Kidney (tissue), 13 donors: ENCODE measurements at regions not wholly inside any gene's neighbourhood (a gene's known extent, or its start where the extent isn't known, plus 50 kb on each side); places are given as distances from the start of the nearest gene placed in this dataset.

Experiments used
- DNase-seq, 5 donors: peaks; one replicate each; pipeline ENCODE4 v3.0.0-alpha.2; 2013 to 2020
- FAIRE-seq: peaks from 2 replicates; lab custom pipeline; 2012; peaks lifted over from hg19 to GRCh38; lab: Jason Lieb, UNC
- H3K27ac ChIP-seq, 2 donors: one replicate each; pipeline ENCODE4 v1.7.0; 2013; ENCODE audit warnings: low read depth in 2 of 2, low read length in 2 of 2, inconsistent platforms in 1 of 2
- H3K27me3 ChIP-seq: one replicate; pipeline ENCODE4 v1.7.1; 2013; ENCODE audit warnings: low read length, inconsistent platforms; ENCODE audit not compliant: control insufficient read depth, insufficient read depth
- H3K36me3 ChIP-seq, 3 donors: one replicate each; pipeline versions ENCODE4 v1.7.0 to v1.7.1; 2013; ENCODE audit warnings: low read length in 3 of 3, control low read depth in 1 of 3, inconsistent platforms in 1 of 3; ENCODE audit not compliant: insufficient read depth in 3 of 3, control insufficient read depth in 2 of 3
- H3K4me1 ChIP-seq, 3 donors: one replicate each; pipeline versions ENCODE4 v1.7.0 to v1.7.1; 2013; ENCODE audit warnings: low read length in 3 of 3, inconsistent platforms in 1 of 3, low read depth in 1 of 3; ENCODE audit not compliant: control insufficient read depth in 2 of 3, insufficient read depth in 2 of 3
- H3K4me3 ChIP-seq, 3 donors: one replicate each; pipeline versions ENCODE4 v1.7.0 to v1.8.1; 2013; ENCODE audit warnings: low read length in 3 of 3, control low read depth in 1 of 3, inconsistent platforms in 1 of 3
- H3K9ac ChIP-seq, 3 donors: one replicate each; pipeline versions ENCODE4 v1.7.0 to v1.7.1; 2013; ENCODE audit warnings: low read length in 3 of 3, control low read depth in 1 of 3, inconsistent platforms in 1 of 3
- H3K9me3 ChIP-seq, 3 donors: one replicate each; pipeline versions ENCODE4 v1.7.0 to v1.7.1; 2013; ENCODE audit warnings: low read length in 3 of 3, control low read depth in 1 of 3, inconsistent platforms in 1 of 3; ENCODE audit not compliant: control insufficient read depth in 2 of 3, insufficient read depth in 1 of 3
- CTCF ChIP-seq: IDR thresholded peaks from 3 replicates; pipeline ENCODE4 v1.5.1; 2012; ENCODE audit warnings: mild to moderate bottlenecking, moderate library complexity, borderline replicate concordance; ENCODE audit not compliant: insufficient read depth; ENCODE audit errors: extremely low read depth
- intact Hi-C: fragments of 100-400 bp; cut with DNase I; formaldehyde crosslinking; loops from one replicate; pipeline ENCODE4 v1.11.1; 2022
- donor health status: control.
- donor health status: control.
- donor health status: control.
- donor health status: control.
- donor health status: control.
- donor health status: DM: yes; HTN: yes; CAD: no.
- donor health status: Normal renal cell carcinoma (clear cell type).

GRCh38 chr2:56104962-56105361 lies 78.8 kb upstream of the CCDC85A start:
- Histone ChIP-seq H3K9ac (no peak overlapping the region), H3K27ac (no peak overlapping the region), H3K27me3 (no peaks in the 10 kb centered on the region), H3K4me3 (no peak overlapping the region), H3K4me1 (no peaks in the 10 kb centered on the region), H3K9me3 (no peaks in the 10 kb centered on the region), H3K36me3 (no peaks in the 10 kb centered on the region)
- no peak for FAIRE-seq
- no peak for TF ChIP-seq CTCF
- intact Hi-C loops: no loop called here
- no peak for DNase-seq

- Histone ChIP-seq H3K9ac (no peak overlapping the region), H3K36me3 (no peaks in the 10 kb centered on the region), H3K27ac (no peak overlapping the region), H3K4me1 (no peaks in the 10 kb centered on the region), H3K9me3 (no peaks in the 10 kb centered on the region), H3K27me3 (no peaks in the 10 kb centered on the region), H3K4me3 (no peak overlapping the region)
- no peak for TF ChIP-seq CTCF
- DNase-seq: no peak
- intact Hi-C loops: no loop called here
- FAIRE-seq: no peak
Observed at GRCh38 chr2:56107502-56108220, 76.1 kb upstream of the CCDC85A start.

GRCh38 chr2:56108806-56109205 lies 75.0 kb upstream of the CCDC85A start:
- no peak for TF ChIP-seq CTCF

GRCh38 chr2:56109994-56110393 lies 73.8 kb upstream of the CCDC85A start:
- H3K36me3 ChIP-seq: no peaks in the 10 kb centered on the region
- no peak overlapping the region for H3K27ac ChIP-seq
- no peak overlapping the region for H3K4me3 ChIP-seq
- DNase-seq (no peak), FAIRE-seq (no peak)
- no peak overlapping the region for H3K9ac ChIP-seq
- no peaks in the 10 kb centered on the region for H3K4me1 ChIP-seq
- no peaks in the 10 kb centered on the region for H3K9me3 ChIP-seq
- TF ChIP-seq CTCF: no peak
- intact Hi-C loops: no loop called here
- no peaks in the 10 kb centered on the region for H3K27me3 ChIP-seq

More at GRCh38 chr2:56108806-56109205, 75.0 kb upstream of the CCDC85A start:
- no peaks in the 10 kb centered on the region for H3K36me3 ChIP-seq
- intact Hi-C loops: no loop called here
- no peaks in the 10 kb centered on the region for H3K27me3 ChIP-seq
- no peak overlapping the region for H3K27ac ChIP-seq
- no peak for FAIRE-seq
- H3K9me3 ChIP-seq: no peaks in the 10 kb centered on the region
- no peak for DNase-seq
- no peaks in the 10 kb centered on the region for H3K4me1 ChIP-seq
- H3K4me3 ChIP-seq: no peak overlapping the region
- no peak overlapping the region for H3K9ac ChIP-seq
